ENCODE measurements at regions not wholly inside any gene's neighbourhood (a gene's known extent, or its start where the extent isn't known, plus 50 kb on each side); places are given as distances from the start of the nearest gene placed in this dataset.

- H3K36me3 Mint-ChIP-seq = no peaks in the 10 kb centered on the region
- no peaks in the 10 kb centered on the region for H3K9me3 Mint-ChIP-seq
- no peak for ATAC-seq
- no peak overlapping the region for H3K27ac Mint-ChIP-seq
- DNase-seq (ENCODE audit: low spot score in 2 of 2) = no peak
- no peaks in the 10 kb centered on the region for H3K4me1 Mint-ChIP-seq
- H3K4me3 Mint-ChIP-seq = no peak overlapping the region
Measured at GRCh38 chr7:38002689-38003088, 82.2 kb downstream of the EPDR1 start.

GRCh38 chr7:38006559-38006958, 86.1 kb downstream of the EPDR1 start:
- no peaks in the 10 kb centered on the region for H3K4me1 Mint-ChIP-seq
- H3K27ac Mint-ChIP-seq = no peak overlapping the region
- ATAC-seq = no peak
- H3K36me3 Mint-ChIP-seq = no peaks in the 10 kb centered on the region
- H3K4me3 Mint-ChIP-seq = no peak overlapping the region
- peaks cover 6% of the 10 kb centered on the region for H3K9me3 Mint-ChIP-seq
- DNase-seq (ENCODE audit: low spot score in 2 of 2) = no peak

GRCh38 chr7:38007096-38007495, 86.7 kb downstream of the EPDR1 start:
- Mint-ChIP-seq H3K4me3 (no peak overlapping the region), H3K4me1 (no peaks in the 10 kb centered on the region), H3K9me3 (peaks cover 6% of the 10 kb centered on the region), H3K36me3 (no peaks in the 10 kb centered on the region), H3K27ac (no peak overlapping the region)
- DNase-seq (ENCODE audit: low spot score in 2 of 2) = no peak
- ATAC-seq = no peak

- H3K4me3 Mint-ChIP-seq = no peak overlapping the region
- H3K9me3 Mint-ChIP-seq = peaks cover 6% of the 10 kb centered on the region
- no peaks in the 10 kb centered on the region for H3K4me1 Mint-ChIP-seq
- no peak for ATAC-seq
- DNase-seq (ENCODE audit: low spot score in 2 of 2) = no peak
- H3K36me3 Mint-ChIP-seq = no peaks in the 10 kb centered on the region
- no peak overlapping the region for H3K27ac Mint-ChIP-seq
Measured at GRCh38 chr7:38013246-38013645, 92.8 kb downstream of the EPDR1 start.

GRCh38 chr7:38016567-38016966, 96.1 kb downstream of the EPDR1 start:
- Mint-ChIP-seq H3K36me3 (no peaks in the 10 kb centered on the region), H3K27ac (no peak overlapping the region), H3K4me1 (no peaks in the 10 kb centered on the region), H3K9me3 (no peaks in the 10 kb centered on the region), H3K4me3 (no peak overlapping the region)
- DNase-seq (ENCODE audit: low spot score in 2 of 2) (no peak), ATAC-seq (no peak)

- ATAC-seq = no peak
- Mint-ChIP-seq H3K4me3 (no peak overlapping the region), H3K36me3 (no peaks in the 10 kb centered on the region), H3K9me3 (no peaks in the 10 kb centered on the region), H3K27ac (no peak overlapping the region), H3K4me1 (no peaks in the 10 kb centered on the region)
- no peak for DNase-seq (ENCODE audit: low spot score in 2 of 2)
Measured at GRCh38 chr7:38017320-38017719, 96.9 kb downstream of the EPDR1 start.

GRCh38 chr7:38020121-38020785, 99.8 kb downstream of the EPDR1 start:
- H3K4me3 Mint-ChIP-seq = no peak overlapping the region
- no peaks in the 10 kb centered on the region for H3K9me3 Mint-ChIP-seq
- DNase-seq (ENCODE audit: low spot score in 2 of 2) (no peak), ATAC-seq (no peak)
- no peak overlapping the region for H3K27ac Mint-ChIP-seq
- no peaks in the 10 kb centered on the region for H3K36me3 Mint-ChIP-seq
- H3K4me1 Mint-ChIP-seq = no peaks in the 10 kb centered on the region

GRCh38 chr7:38021892-38022291, 101.5 kb downstream of the EPDR1 start:
- Mint-ChIP-seq H3K9me3 (no peaks in the 10 kb centered on the region), H3K36me3 (no peaks in the 10 kb centered on the region), H3K27ac (no peak overlapping the region), H3K4me1 (no peaks in the 10 kb centered on the region), H3K4me3 (no peak overlapping the region)
- ATAC-seq (no peak), DNase-seq (ENCODE audit: low spot score in 2 of 2) (no peak)

GRCh38 chr7:38025815-38026214, 105.4 kb downstream of the EPDR1 start:
- no peak for ATAC-seq
- no peak overlapping the region for H3K4me3 Mint-ChIP-seq
- H3K36me3 Mint-ChIP-seq = no peaks in the 10 kb centered on the region

GRCh38 chr7:38027884-38028455, 107.5 kb downstream of the EPDR1 start:
- ATAC-seq (no peak), DNase-seq (ENCODE audit: low spot score in 2 of 2) (no peak)
- H3K4me1 Mint-ChIP-seq = no peaks in the 10 kb centered on the region
- H3K4me3 Mint-ChIP-seq = no peak overlapping the region
- no peaks in the 10 kb centered on the region for H3K36me3 Mint-ChIP-seq
- no peak overlapping the region for H3K27ac Mint-ChIP-seq
- H3K9me3 Mint-ChIP-seq = no peaks in the 10 kb centered on the region

More at GRCh38 chr7:38025815-38026214, 105.4 kb downstream of the EPDR1 start:
- no peak for DNase-seq (ENCODE audit: low spot score in 2 of 2)
- no peaks in the 10 kb centered on the region for H3K9me3 Mint-ChIP-seq
- no peaks in the 10 kb centered on the region for H3K4me1 Mint-ChIP-seq
- H3K27ac Mint-ChIP-seq = no peak overlapping the region

- H3K4me3 Mint-ChIP-seq = no peak overlapping the region
- no peaks in the 10 kb centered on the region for H3K4me1 Mint-ChIP-seq
- H3K9me3 Mint-ChIP-seq = peaks cover 2% of the 10 kb centered on the region
- H3K27ac Mint-ChIP-seq = no peak overlapping the region
- DNase-seq (ENCODE audit: low spot score in 2 of 2) = no peak
- H3K36me3 Mint-ChIP-seq = no peaks in the 10 kb centered on the region
- ATAC-seq = no peak
Measured at GRCh38 chr7:38034062-38034908, 113.8 kb downstream of the EPDR1 start.

GRCh38 chr7:38040831-38041230, 120.4 kb downstream of the EPDR1 start:
- no peak overlapping the region for H3K27ac Mint-ChIP-seq
- H3K4me1 Mint-ChIP-seq = no peaks in the 10 kb centered on the region
- H3K36me3 Mint-ChIP-seq = no peaks in the 10 kb centered on the region
- H3K4me3 Mint-ChIP-seq = no peak overlapping the region
- no peaks in the 10 kb centered on the region for H3K9me3 Mint-ChIP-seq
- ATAC-seq (no peak), DNase-seq (ENCODE audit: low spot score in 2 of 2) (no peak)

- DNase-seq (ENCODE audit: low spot score in 2 of 2) (no peak), ATAC-seq (no peak)
- Mint-ChIP-seq H3K27ac (no peak overlapping the region), H3K36me3 (no peaks in the 10 kb centered on the region), H3K9me3 (peaks cover 5% of the 10 kb centered on the region), H3K4me3 (no peak overlapping the region), H3K4me1 (no peaks in the 10 kb centered on the region)
Measured at GRCh38 chr7:38049679-38050078, 128.4 kb upstream of the STARD3NL start.

- no peak overlapping the region for H3K4me3 Mint-ChIP-seq
- ATAC-seq (no peak), DNase-seq (ENCODE audit: low spot score in 2 of 2) (no peak)
- H3K9me3 Mint-ChIP-seq = peaks cover 5% of the 10 kb centered on the region
- H3K27ac Mint-ChIP-seq = no peak overlapping the region
- no peaks in the 10 kb centered on the region for H3K36me3 Mint-ChIP-seq
- H3K4me1 Mint-ChIP-seq = no peaks in the 10 kb centered on the region
Measured at GRCh38 chr7:38051311-38051710, 126.7 kb upstream of the STARD3NL start.

GRCh38 chr7:38051786-38052185, 126.3 kb upstream of the STARD3NL start:
- Mint-ChIP-seq H3K4me3 (no peak overlapping the region), H3K4me1 (no peaks in the 10 kb centered on the region), H3K27ac (no peak overlapping the region), H3K36me3 (no peaks in the 10 kb centered on the region), H3K9me3 (peaks cover 5% of the 10 kb centered on the region)
- ATAC-seq (no peak), DNase-seq (ENCODE audit: low spot score in 2 of 2) (no peak)

- DNase-seq (ENCODE audit: low spot score in 2 of 2) = no peak
- Mint-ChIP-seq H3K9me3 (peaks cover 5% of the 10 kb centered on the region), H3K4me3 (no peak overlapping the region), H3K36me3 (no peaks in the 10 kb centered on the region), H3K4me1 (no peaks in the 10 kb centered on the region), H3K27ac (no peak overlapping the region)
- no peak for ATAC-seq
Measured at GRCh38 chr7:38052786-38053185, 125.3 kb upstream of the STARD3NL start.

Data from stimulated activated effector memory CD8-positive, alpha-beta T cell treated with anti-CD3 and anti-CD28 coated beads, Interleukin-12 subunit alpha, Interleukin-12 subunit beta, amount 100 ng/mL, for 72 hours (primary cell).